ENCODE measurements at regions not wholly inside any gene's neighbourhood (a gene's known extent, or its start where the extent isn't known, plus 50 kb on each side); places are given as distances from the start of the nearest gene placed in this dataset.
"Not testable (repeated sequence)": the region's sequence is repeated elsewhere in the genome, so short reads cannot be mapped to it uniquely, and the experiment has no call there.

GRCh38 chr9:40939888-40940209, 188.6 kb downstream of the FOXD4L6 start:
- H3K4me1 ChIP-seq; H3K27ac ChIP-seq; H3K36me3 ChIP-seq; intact Hi-C loops (cut with DNase I; ENCODE audit: low total_unique reads); DNase-seq (ENCODE audit: low spot score in 2 of 2); H3K27me3 ChIP-seq; H3K4me3 ChIP-seq: not testable (repeated sequence)
- H3K9me3 ChIP-seq: peaks cover 23 to 28% of the 10 kb centered on the region in 2 donors

GRCh38 chr9:40939201-40939887, 189.1 kb downstream of the FOXD4L6 start:
- H3K4me1 ChIP-seq; H3K27me3 ChIP-seq; H3K27ac ChIP-seq; H3K4me3 ChIP-seq; H3K36me3 ChIP-seq; DNase-seq (ENCODE audit: low spot score in 2 of 2); intact Hi-C loops (cut with DNase I; ENCODE audit: low total_unique reads): not testable (repeated sequence)
- peaks cover 27 to 33% of the 10 kb centered on the region in 2 donors for H3K9me3 ChIP-seq

- H3K9me3 ChIP-seq: peaks cover 47 to 63% of the 10 kb centered on the region in 2 donors
- TF ChIP-seq POLR2AphosphoS5 (IDR thresholded peaks at IDR 0.05) (no peak), POLR2A (IDR thresholded peaks at IDR 0.05) (no peak), CTCF (IDR thresholded peaks at IDR 0.05) (no peak)
- no peak overlapping the region for H3K4me3 ChIP-seq
- H3K36me3 ChIP-seq: no peaks in the 10 kb centered on the region
- H3K4me1 ChIP-seq: no peaks in the 10 kb centered on the region
- intact Hi-C loops (cut with DNase I; ENCODE audit: low total_unique reads): no loop called here
- H3K27ac ChIP-seq: no peak overlapping the region
- H3K27me3 ChIP-seq: no peaks in the 10 kb centered on the region
- no peak for DNase-seq (ENCODE audit: low spot score in 2 of 2)
These were observed 193.1 kb downstream of the FOXD4L6 start for GRCh38 chr9:40935336-40935735.

- DNase-seq (ENCODE audit: low spot score in 2 of 2); H3K27me3 ChIP-seq; H3K27ac ChIP-seq; intact Hi-C loops (cut with DNase I; ENCODE audit: low total_unique reads); H3K4me3 ChIP-seq; H3K36me3 ChIP-seq; H3K4me1 ChIP-seq: not testable (repeated sequence)
- H3K9me3 ChIP-seq: peaks cover 53 to 71% of the 10 kb centered on the region in 2 donors
These were observed 194.0 kb downstream of the FOXD4L6 start for GRCh38 chr9:40934480-40934879.

- H3K4me3 ChIP-seq; H3K36me3 ChIP-seq; intact Hi-C loops (cut with DNase I; ENCODE audit: low total_unique reads); DNase-seq (ENCODE audit: low spot score in 2 of 2); H3K4me1 ChIP-seq; H3K27me3 ChIP-seq; H3K27ac ChIP-seq: not testable (repeated sequence)
- peaks cover 77 to 90% of the 10 kb centered on the region in 2 donors for H3K9me3 ChIP-seq
These were observed 198.1 kb downstream of the FOXD4L6 start for GRCh38 chr9:40930426-40930825.

GRCh38 chr9:40929488-40929845, 199.0 kb downstream of the FOXD4L6 start:
- DNase-seq (ENCODE audit: low spot score in 2 of 2); H3K27ac ChIP-seq; intact Hi-C loops (cut with DNase I; ENCODE audit: low total_unique reads); H3K4me1 ChIP-seq; H3K4me3 ChIP-seq; H3K27me3 ChIP-seq; H3K36me3 ChIP-seq: not testable (repeated sequence)
- H3K9me3 ChIP-seq: peaks cover 79 to 90% of the 10 kb centered on the region in 2 donors

- no peaks in the 10 kb centered on the region for H3K4me1 ChIP-seq
- H3K9me3 ChIP-seq: peaks cover 79 to 90% of the 10 kb centered on the region in 2 donors
- TF ChIP-seq CTCF (IDR thresholded peaks at IDR 0.05) (no peak), POLR2AphosphoS5 (IDR thresholded peaks at IDR 0.05) (no peak), POLR2A (IDR thresholded peaks at IDR 0.05) (no peak)
- H3K27ac ChIP-seq: no peak overlapping the region
- H3K36me3 ChIP-seq: no peaks in the 10 kb centered on the region
- intact Hi-C loops (cut with DNase I; ENCODE audit: low total_unique reads): no loop called here
- no peak overlapping the region for H3K4me3 ChIP-seq
- no peaks in the 10 kb centered on the region for H3K27me3 ChIP-seq
- DNase-seq (ENCODE audit: low spot score in 2 of 2): no peak
These were observed 199.5 kb downstream of the FOXD4L6 start for GRCh38 chr9:40928803-40929487.

Data from breast epithelium (tissue), 4 donors.